GM18505 (cell line): ENCODE measurements at regions not wholly inside any gene's neighbourhood (a gene's known extent, or its start where the extent isn't known, plus 50 kb on each side); places are given as distances from the start of the nearest gene placed in this dataset.
A peak's percentile ranks its signal among the peaks of the same experiment; 100 is the strongest.

Experiments
- ATAC-seq: cut with Tn5 transposase; IDR thresholded peaks from one replicate; pipeline ENCODE4 v1.9.1; 2021; ENCODE audit not compliant: unreplicated experiment
- POLR2A ChIP-seq: IDR thresholded peaks from 4 replicates; pipeline ENCODE4 v1.6.1; 2011; ENCODE audit warnings: borderline replicate concordance; ENCODE audit not compliant: insufficient read depth, insufficient read length; ENCODE audit errors: extremely low read depth

DNA sequence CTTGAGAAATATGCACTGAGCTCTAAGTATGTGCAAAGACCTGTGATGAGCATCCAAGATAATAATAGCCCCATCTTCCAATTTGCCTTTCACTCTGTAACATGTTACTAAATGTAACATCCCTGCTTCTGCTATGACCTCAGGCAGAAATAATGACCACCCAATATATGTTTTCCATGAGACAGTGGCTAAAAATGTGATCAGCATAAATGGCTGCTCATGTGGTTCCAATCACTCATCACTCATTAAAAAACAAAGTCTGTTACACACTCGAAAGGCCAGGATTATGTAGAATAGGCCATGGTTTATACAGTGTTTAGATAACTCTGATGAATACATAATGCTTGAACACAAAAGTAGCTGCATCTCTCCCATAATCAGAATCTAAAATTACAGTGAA lies 71.4 kb upstream of the MOCS2 start:
- ATAC-seq = no peak

GRCh38 chr5:53183880-53184279 lies 74.3 kb upstream of the MOCS2 start:
- no peak for TF ChIP-seq POLR2A
- no peak for ATAC-seq

More for the DNA sequence above, 71.4 kb upstream of the MOCS2 start:
- no peak for TF ChIP-seq POLR2A

- ATAC-seq = no peak
- TF ChIP-seq POLR2A = no peak
Measured at GRCh38 chr5:53191548-53192165, 82.1 kb upstream of the MOCS2 start.

GRCh38 chr5:53194086-53194485 lies 84.5 kb upstream of the MOCS2 start:
- ATAC-seq = no peak
- TF ChIP-seq POLR2A = no peak

- no peak for TF ChIP-seq POLR2A
- no peak for ATAC-seq
Measured at GRCh38 chr5:53199882-53200281, 90.3 kb upstream of the MOCS2 start.

DNA sequence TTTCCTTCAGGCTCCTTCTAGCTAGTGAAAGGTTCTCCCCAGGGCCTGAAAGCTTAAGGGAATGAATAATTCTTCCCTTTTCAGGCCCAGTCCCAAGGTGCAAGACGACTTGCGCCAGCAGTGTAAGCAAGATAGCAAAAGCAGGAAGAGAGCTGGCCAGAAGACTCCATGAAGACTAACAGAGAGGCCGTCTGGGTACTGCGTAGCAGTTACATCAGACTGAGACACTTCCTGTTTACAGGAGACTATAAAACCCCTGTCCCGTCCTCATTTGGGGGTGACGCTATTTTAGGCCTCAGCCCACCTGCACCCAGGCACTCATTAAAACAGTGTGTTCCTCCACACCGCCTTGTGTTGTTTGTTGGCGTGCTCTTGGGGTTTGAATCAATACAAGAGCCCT lies 90.7 kb upstream of the MOCS2 start:
- TF ChIP-seq POLR2A = no peak
- no peak for ATAC-seq

DNA sequence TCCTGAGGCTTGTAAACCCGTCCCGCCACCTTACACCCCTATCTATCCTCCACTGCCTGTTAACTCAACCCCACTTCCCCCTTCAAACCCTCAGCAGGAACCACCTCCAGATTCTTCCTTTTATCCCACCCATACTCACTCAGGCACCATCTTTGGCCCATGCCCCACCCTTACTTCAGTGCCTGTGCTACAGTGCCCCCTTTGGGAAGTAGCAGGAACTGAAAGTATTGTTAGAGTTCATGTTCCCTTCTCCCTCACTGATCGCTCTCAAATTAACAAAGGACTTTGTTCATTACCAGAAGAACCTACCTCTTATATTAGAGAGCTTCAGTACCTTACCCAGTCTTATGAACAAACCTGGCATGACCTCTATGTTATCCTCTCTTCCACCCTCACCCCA lies 92.2 kb upstream of the MOCS2 start:
- no peak for TF ChIP-seq POLR2A
- no peak for ATAC-seq

DNA sequence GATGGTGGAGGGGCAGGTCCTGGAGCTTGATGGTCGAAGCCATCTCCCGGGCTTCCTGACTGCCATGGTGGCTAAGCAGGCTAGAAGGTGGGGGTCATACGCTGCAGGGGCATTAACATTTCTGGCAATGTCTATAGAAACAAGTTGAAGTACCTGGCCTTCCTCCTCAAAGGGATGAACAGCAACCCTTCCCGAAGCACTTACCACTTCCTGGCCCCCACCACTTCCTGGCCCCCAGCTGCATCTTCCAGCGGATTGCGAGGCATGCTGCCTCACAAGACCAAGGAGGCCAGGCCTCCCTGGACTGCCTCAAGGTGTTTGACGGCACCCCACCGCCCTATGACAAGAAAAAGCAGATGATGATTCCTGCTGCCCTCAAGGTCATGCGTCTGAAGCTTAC lies 97.0 kb upstream of the MOCS2 start:
- ATAC-seq = no peak
- no peak for TF ChIP-seq POLR2A

GRCh38 chr5:53211799-53212198 lies 102.2 kb upstream of the MOCS2 start:
- no peak for ATAC-seq
- TF ChIP-seq POLR2A = no peak

DNA sequence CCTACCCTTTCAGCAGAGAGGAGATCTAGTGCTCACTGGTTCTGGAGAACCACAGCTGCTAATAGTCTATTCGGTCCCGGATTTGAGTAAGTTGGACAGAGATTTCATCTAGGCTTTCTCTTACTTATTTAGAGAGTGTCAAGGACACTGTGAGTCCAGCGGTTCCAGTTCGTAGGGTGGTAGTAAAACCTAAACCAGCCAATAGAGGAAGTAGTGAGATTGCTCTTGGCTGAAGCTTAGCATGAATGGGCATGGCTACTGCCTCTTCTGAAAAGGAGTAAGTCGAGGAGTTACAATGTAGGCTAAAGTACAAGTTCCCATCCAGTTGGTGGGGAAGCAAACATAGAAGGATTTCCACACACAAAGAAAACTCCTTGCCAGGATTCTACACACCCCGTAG lies 109.6 kb upstream of the MOCS2 start:
- ATAC-seq = peak; percentile 50
- TF ChIP-seq POLR2A = no peak

DNA sequence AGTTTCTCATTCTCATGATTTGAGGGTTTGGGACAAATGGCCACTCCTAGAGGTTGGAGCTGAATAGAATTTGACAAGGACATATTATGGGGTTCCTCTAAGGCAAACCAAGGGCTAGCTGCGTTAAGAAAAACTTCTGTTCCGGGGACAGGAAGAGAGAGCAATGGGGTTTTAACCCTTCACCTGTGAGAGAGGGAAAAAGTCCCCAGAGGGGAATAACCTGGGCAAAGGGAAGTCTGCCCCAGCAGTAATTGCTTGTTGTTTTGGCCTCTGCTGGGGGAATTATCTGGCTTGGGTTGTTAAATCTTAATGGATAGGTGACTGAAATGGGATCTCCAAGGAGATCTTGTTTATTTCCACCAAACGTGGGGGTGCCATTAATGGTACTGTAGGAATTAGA lies 110.1 kb upstream of the MOCS2 start:
- no peak for TF ChIP-seq POLR2A
- no peak for ATAC-seq

DNA sequence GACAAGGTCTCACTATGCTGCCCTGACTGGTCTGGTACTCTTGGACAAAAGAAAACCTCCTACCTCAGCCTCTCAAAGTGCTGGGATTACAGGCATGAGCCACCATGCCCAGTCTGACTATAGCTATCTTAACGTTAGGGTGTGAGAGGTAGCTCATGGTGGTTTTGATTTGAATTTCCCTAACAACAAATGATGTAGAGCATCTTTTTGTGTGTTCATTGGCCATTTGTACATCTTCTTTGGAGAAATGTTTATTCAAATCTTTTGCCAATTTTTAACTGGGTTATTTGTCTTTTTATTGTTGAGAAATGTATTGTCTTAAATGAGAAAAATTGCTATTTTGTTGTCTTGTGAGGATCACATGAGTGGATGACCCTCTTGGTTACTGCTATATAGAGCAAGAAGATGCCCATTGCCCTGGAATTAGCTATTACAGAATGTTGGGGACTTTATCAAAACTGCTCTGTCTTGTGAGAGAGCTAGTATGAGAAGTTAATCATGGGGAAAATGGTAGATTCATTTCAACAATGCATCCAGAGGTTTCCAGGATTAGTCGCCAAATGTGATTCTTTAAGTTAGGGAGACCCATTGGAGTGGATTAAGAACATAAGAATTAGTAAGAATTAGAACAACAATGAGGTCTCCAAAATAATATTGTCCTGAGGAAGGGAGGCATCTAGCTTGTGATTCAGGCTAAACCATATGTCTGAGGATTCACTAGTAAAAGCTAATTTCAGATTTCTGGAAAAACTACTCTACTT lies 124.3 kb upstream of the MOCS2 start:
- ATAC-seq = no peak
- no peak for TF ChIP-seq POLR2A

DNA sequence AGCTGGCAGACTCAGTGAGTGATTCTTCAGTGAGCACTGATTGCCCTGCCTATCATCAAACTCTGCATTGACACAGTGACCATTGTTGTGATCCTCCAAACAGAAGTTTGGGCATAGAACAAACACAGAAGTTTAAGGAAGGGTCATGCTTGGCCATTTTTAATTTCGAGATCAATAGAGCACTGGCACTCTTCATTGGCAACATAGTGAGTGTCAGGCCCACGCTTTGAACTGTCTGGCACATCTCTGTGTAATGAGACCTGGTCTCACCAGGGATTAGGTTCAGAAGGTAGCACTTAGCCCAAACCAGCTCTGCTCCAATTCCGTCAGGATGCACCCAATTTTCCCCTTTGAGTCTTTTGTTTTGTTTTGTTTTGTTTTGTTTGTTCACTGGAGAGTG lies 127.1 kb upstream of the MOCS2 start:
- no peak for TF ChIP-seq POLR2A
- ATAC-seq = no peak

DNA sequence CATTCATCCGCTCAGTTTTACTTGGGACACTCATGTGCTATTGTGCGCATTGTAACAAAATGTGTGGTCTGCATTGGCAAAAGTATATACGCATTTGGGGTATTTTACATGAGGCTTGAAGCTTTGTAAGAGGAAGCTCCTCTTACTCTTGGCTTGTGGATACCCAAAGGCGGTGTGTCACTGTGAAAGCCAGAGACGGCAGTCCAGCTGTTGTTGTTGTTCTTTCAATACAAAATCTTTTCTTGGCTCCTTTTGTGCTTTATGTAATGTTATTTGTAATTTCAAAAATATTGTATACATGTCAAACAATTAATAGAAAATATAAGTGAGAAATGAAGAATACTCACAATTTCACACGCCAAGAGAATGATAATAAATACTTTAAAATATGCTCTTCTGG lies 128.3 kb upstream of the MOCS2 start:
- ATAC-seq = no peak
- no peak for TF ChIP-seq POLR2A
